NCI-H2196 (cell line): ENCODE measurements at regions not wholly inside any gene's neighbourhood (a gene's known extent, or its start where the extent isn't known, plus 50 kb on each side); places are given as distances from the start of the nearest gene placed in this dataset.

ENCODE experiments used
- DNase-seq: peaks from one replicate; lab custom pipeline; 2025; ENCODE audit not compliant: unreplicated experiment; lab: John Stamatoyannopoulos, UW

DNA sequence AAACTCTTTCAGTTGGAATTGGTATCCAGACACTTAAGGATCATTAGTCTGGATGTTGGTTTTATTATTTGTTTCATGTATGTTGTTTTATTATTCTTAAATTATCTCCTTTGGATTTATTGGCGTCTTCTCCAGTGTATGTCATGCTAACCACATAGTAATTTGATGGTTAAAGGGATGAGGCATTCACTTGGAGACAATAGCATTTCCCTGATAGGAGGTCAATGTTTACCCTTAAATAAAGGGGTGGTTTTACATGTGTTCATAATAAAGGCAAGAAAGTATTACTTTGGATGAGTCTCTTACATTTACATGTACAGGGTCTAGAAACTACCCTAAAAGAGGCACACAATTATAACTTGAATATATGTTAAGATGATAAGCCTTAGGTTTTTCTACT lies 51.2 kb upstream of the RNF144B start:
- DNase-seq: no peak

DNA sequence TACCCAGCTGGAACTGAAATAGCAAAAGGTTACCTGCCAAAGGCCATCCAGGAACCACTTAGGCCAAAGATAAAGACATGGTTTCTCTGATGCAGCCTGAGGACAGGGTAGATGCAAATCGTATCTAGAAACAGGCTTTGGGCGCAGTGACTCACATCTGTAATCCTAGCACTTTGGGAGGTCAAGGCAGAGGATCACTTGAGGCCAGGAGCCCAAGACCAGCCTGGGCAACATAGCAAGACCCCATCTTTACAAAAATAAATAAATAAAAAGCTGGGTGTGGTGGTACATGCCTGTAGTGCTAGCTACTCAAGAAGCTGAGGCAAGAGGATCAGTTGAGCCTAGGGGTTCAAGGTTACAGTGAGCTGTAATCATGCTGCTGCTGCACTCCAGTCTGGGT lies 52.9 kb upstream of the RNF144B start:
- DNase-seq: no peak

DNA sequence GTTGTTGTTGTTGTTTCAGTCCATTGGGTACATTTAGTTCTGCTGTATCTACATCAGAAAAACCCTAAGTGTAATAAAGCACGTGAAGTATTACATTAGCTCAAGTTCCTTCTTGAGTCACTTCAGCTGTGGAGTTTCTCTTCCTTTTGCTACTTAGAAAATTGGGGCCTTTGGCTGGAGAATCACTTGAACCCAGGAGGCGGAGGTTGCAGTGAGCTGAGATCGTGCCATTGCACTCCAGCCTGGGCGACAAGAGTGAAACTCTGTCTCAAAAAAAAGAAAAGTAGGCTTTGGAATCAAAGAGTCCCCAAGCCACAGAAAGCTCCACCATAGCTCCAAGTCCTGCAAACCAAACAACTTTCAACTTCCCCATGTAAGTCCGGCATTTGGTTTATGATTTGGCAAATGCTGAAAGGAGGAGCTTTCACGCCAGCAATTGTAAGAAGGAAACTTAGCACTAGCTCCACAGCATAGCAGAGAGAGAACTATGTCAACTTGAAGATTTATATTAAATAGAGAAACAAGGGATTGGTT lies 56.5 kb upstream of the RNF144B start:
- DNase-seq: no peak

DNA sequence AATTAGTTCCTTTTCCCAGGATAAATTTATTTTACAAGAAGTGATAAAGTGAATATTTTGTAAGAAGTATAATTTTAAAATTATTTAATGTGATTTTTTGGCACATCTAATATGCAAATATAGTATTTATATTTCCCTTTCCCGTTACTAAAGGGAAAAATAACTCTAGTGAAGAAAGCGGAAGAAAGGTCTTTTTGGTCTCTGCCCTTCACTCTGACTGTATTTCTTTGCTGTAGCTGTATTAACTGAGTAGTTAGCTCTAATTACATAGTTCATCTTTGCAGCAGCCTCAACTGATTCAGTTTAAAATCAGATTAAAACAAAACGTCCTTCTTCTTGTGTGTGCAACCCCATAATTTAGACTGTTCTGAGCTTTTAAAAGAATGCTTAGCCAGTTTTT lies 57.4 kb upstream of the RNF144B start:
- DNase-seq: no peak

DNA sequence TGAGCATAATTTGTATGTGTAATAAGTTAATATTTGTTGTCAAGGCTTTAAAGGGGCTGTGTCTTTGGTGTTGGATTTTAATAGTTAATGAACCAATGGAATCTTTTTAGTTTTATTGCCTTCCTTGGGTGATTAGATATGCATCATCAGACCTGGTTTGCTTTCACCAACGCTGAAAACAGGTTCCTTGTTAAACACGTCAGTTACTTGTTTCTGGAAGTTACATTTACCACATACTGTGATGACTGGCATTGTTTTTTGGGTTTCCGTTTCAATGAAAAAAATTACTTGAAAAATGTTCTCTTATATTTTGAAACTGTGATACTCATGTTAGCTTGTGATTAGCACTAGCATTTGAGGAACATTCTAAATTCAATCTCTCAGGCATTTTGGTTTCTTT lies 58.6 kb upstream of the RNF144B start:
- DNase-seq: no peak

DNA sequence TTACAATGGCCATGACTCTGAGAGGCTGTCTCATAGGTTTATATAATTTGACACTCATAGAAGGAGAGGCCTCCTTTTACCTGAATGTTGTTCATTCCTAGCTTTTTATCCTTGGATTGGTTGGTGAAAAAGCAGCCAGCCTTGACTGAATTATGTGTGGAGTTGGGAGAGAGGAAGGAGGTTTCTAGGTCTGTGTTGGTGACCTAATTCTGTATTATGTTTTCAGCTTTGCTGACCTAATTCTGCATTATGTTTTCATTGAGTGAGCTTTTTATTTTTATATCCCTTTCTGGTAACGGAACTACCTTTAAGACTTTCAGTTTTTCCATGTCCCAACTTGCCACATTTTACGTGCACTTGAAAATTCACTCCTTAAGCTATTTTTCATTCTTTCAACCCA lies 59.1 kb upstream of the RNF144B start:
- DNase-seq: no peak

DNA sequence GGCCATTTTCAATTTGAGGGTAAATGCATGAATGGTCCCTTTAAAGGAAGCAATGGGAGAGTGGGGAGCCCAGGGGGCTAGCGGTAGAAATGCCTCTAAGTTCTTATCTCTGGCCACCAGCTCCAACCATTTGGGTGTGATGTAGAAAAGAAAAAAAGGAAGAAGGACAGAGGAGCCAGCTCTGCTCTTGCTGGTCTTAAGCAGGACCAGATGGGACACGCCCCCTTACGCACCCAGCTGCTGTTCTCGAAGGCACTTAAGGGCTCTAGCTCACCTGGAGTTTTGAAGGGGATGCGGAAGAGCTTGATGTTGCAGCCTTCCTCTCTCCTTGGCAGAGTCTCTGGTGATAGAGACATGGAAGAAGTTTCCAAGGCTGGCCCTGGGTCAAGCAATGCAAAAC lies 59.5 kb upstream of the RNF144B start:
- no peak for DNase-seq

DNA sequence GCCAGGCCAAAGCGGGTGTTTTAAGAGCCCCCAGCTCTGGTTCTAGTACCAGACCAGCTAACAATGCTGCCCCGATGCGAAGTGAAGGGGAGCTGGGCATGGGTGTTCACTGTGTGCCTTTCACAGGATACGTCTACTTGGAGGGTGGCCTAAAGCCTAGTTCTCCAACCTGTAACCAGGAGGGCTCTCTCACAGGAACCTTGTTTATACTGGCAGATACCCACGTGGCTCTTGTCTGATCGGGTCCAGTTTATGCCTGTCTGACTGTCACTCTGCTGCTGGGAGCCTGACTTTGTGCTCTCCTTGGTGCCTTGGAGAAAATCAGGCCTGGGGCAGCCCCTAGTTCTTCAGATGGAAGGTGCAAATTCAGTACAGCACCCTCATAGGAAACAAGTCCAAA lies 60.2 kb upstream of the RNF144B start:
- no peak for DNase-seq

DNA sequence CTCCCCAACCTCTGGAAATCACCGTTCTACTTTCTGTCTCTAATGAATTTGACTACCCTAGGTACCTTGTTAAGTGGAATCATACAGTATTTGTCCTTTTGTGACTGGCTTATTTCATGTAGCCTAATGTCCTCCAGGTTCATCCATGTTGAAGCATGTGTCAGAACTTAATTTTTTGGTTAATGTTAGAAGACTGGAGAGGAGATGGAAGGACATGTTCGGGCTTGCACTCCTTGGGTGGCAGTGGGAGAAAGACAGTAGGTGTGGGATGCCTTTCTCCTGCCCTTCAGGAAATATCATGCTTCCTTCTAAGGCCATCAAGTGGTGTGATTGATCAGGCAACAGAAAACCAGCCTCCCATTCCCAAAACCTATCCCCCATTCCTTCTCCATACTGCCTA lies 61.1 kb upstream of the RNF144B start:
- DNase-seq: no peak

DNA sequence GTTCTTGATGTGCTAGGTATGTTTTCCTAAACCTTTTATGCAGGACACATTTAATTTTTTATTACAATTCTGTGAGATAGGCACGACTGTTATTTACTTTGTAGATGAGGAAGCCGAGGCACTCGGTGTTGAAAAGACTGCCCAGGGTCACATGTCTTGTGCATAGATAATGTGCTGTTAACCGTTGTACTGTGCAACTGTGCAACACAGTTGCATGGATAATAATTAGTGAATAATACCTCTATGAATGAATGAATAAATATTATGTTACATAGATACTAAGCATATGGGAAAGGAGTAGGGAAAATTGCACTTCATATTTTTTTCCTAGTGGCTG lies 60.3 kb upstream of the DEK start:
- DNase-seq: no peak

DNA sequence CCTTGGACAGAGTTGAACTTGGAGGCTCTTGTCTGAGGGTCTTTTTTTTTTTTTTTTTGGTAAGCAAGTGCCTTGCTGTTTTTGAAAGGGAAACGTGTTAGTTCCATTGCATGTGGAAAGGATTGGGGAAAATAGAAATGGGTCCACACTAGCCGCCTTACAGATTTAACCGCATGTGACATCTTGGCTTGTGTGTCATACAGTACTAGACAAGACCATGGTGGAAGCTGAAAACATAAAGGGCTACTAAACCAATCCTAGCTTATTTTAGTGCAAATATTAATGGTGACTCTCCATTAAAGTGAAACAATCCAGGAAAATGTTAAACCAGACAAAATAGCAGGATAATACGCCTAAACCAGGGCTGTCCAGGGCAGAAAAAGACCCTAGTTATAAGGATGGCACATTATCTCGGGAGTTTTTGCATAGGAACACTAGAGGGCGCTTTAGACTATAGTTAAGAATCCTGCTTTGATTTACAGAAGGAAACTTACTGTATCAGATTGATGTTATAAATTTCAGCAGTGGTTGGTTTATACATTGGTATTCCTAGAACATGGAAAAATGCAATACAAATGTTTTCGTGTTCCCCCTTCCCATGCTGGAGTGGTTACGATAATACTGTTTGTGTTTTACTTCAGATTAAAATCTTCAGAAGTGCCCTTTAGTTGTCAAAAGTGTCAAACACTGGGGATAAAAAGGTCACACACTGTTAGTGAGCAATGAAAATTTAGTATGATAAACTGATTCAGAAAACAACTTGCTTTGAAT lies 59.8 kb upstream of the DEK start:
- peak; percentile 64 for DNase-seq

DNA sequence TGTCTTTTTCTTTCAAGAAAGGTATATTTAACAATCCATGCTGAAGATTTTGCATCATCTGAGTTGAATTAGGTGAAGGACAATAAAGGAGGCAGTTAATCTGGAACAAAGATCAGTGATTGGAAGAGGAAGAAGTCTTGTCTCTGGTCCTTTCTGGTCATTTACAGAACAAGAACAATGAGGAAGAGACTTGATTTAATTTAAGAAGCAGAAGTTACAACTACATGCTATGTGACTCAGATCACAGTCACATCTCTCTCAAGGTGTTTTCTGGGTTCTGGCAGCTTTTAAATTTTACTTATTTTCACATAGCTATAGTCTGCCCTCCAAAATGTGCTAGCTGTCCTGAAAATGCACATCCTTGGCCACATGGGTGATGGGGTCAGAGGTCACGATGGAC lies 53.5 kb upstream of the DEK start:
- DNase-seq: no peak

DNA sequence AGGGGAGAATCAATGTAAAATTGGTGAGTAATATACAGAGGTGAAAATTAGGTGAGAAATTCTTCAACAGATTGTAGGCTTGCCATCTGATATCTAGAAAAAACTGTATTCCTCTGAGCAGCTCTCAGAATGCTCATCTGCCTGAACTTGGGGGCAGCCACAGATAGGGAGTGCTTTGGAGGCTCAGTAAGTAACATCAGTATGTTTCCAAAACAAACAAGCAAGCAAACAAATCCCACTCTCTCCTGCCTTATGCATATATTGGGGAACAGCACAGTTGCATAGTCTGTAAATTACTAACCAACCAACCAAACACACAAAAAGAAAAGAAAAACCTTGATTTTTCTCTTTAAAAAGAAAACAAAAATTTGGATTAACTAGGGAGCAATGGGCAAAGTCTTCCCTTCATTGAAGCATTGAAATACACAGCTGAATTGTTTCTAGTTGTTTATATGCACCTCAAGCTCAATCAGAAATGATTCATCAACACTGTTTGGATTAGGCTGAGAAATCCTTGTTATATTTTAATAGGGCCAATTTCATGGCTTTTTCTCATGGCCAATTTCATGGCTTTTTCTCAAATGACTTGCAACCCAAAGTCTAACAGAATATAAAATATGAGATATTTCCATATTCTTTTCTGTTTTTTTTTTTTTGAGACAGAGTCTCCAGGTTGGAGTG lies 50.1 kb upstream of the DEK start:
- no peak for DNase-seq
